Stomach (tissue), 4 donors: ENCODE measurements at regions not wholly inside any gene's neighbourhood (a gene's known extent, or its start where the extent isn't known, plus 50 kb on each side); places are given as distances from the start of the nearest gene placed in this dataset.

Source experiments
- EP300 ChIP-seq: sonication (generic); formaldehyde crosslinking; IDR thresholded peaks from one replicate; pipeline ENCODE4 v1.6.1; 2017; ENCODE audit warnings: antibody characterized with exemption
- POLR2AphosphoS5 ChIP-seq, 3 donors: sonication (generic); formaldehyde crosslinking; IDR thresholded peaks; one replicate each; pipeline ENCODE4 v1.6.1; 2016; ENCODE audit warnings: antibody characterized with exemption in 3 of 3

DNA sequence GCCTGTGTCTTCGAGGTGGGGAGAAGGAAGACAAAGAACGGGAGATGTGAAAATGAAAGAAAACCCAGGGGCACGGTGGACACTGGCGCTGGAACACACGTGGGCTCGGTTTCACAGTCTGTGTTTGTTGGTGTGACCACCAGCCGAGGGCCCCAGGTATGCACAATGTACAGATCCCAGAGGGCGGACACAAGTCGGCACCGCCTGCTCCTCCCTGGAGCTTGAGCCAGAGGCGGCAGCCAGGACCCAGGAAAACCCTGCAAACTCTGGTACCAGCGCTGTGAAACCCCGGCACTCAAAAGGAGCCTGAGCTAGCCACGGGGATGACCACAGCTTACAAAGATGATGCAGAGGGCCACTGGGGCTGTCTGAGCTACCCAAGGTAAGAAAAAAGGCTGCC, 105.0 kb downstream of the SHANK2 start:
- TF ChIP-seq POLR2AphosphoS5 (IDR thresholded peaks at IDR 0.05) (no peak), EP300 (no peak)
